ENCODE measurements at regions not wholly inside any gene's neighbourhood (a gene's known extent, or its start where the extent isn't known, plus 50 kb on each side); places are given as distances from the start of the nearest gene placed in this dataset.

GRCh38 chr3:193011958-193012357 lies 94.3 kb upstream of the MB21D2 start:
- Histone ChIP-seq H3K9me3 (ENCODE audit: control insufficient read depth, insufficient read depth, low read depth, low read length) (no peaks in the 10 kb centered on the region), H3K36me3 (ENCODE audit: control insufficient read depth in 2 of 2, insufficient read depth in 1 of 2, low read length in 2 of 2) (no peaks in the 10 kb centered on the region), H3K4me3 (ENCODE audit: low read depth, low read length) (no peak overlapping the region), H3K27ac (ENCODE audit: extremely low read depth, low read depth, low read length) (no peak overlapping the region), H3K4me1 (ENCODE audit: control insufficient read depth, insufficient read depth, low read length) (no peaks in the 10 kb centered on the region)
- ChIA-PET CTCF (interaction anchor here (0.5 to 0.7 kb wide), 2 partner anchors 199 to 625 kb away, joined by 3 to 4 read pairs; no protein-coding TSS in a partner anchor), POLR2A (no interaction called here)
- TF ChIP-seq ZNF747 (tag by site-specific recombination; IDR thresholded peaks at IDR 0.05) (no peak), ZNF76 (tag by site-specific recombination; IDR thresholded peaks at IDR 0.05; ENCODE audit: borderline replicate concordance, low read depth) (no peak), OVOL3 (tag by site-specific recombination; IDR thresholded peaks at IDR 0.05) (no peak), ZEB2 (tag by site-specific recombination; IDR thresholded peaks at IDR 0.05) (no peak)

GRCh38 chr3:193014902-193015301 lies 97.2 kb upstream of the MB21D2 start:
- no peaks in the 10 kb centered on the region for H3K4me1 ChIP-seq (ENCODE audit: control insufficient read depth, insufficient read depth, low read length)
- CTCF ChIA-PET, result interaction anchor here (0.6 to 1.0 kb wide), 3 partner anchors 27 to 111 kb away, joined by 3 to 4 read pairs (median 3); no protein-coding TSS in a partner anchor
- no peak overlapping the region for H3K4me3 ChIP-seq (ENCODE audit: low read depth, low read length)
- H3K9me3 ChIP-seq (ENCODE audit: control insufficient read depth, insufficient read depth, low read depth, low read length), result no peaks in the 10 kb centered on the region
- TF ChIP-seq TRIM28 (IDR thresholded peaks at IDR 0.05; ENCODE audit: borderline replicate concordance, low read length), result no peak
- H3K27ac ChIP-seq (ENCODE audit: extremely low read depth, low read depth, low read length), result no peak overlapping the region
- POLR2A ChIA-PET, result no interaction called here
- H3K36me3 ChIP-seq (ENCODE audit: control insufficient read depth in 2 of 2, insufficient read depth in 1 of 2, low read length in 2 of 2), result no peaks in the 10 kb centered on the region

- H3K36me3 ChIP-seq (ENCODE audit: control insufficient read depth in 2 of 2, insufficient read depth in 1 of 2, low read length in 2 of 2), result no peaks in the 10 kb centered on the region
- TF ChIP-seq ZIC2 (tag by site-specific recombination; IDR thresholded peaks at IDR 0.05), result 0 out of 2 replicates have a peak, but pooled peaks have one; percentile 12
- TF ChIP-seq HOXD13 (CRISPR knock-in tag; IDR thresholded peaks at IDR 0.05; ENCODE audit: borderline replicate concordance), result no peak
- H3K9me3 ChIP-seq (ENCODE audit: control insufficient read depth, insufficient read depth, low read depth, low read length), result no peaks in the 10 kb centered on the region
- H3K27ac ChIP-seq (ENCODE audit: extremely low read depth, low read depth, low read length), result no peak overlapping the region
- no peak overlapping the region for H3K4me3 ChIP-seq (ENCODE audit: low read depth, low read length)
- POLR2A ChIA-PET, result no interaction called here
- CTCF ChIA-PET, result interaction anchor here (0.9 to 1.0 kb wide), 2 partner anchors 9 to 12 kb away, joined by 3 to 4 read pairs; no protein-coding TSS in a partner anchor
- H3K4me1 ChIP-seq (ENCODE audit: control insufficient read depth, insufficient read depth, low read length), result no peaks in the 10 kb centered on the region
Observed at GRCh38 chr3:193016437-193016901, 98.8 kb upstream of the MB21D2 start.

- Histone ChIP-seq H3K4me1 (ENCODE audit: control insufficient read depth, insufficient read depth, low read length) (no peaks in the 10 kb centered on the region), H3K27ac (ENCODE audit: extremely low read depth, low read depth, low read length) (no peak overlapping the region), H3K4me3 (ENCODE audit: low read depth, low read length) (no peak overlapping the region), H3K9me3 (ENCODE audit: control insufficient read depth, insufficient read depth, low read depth, low read length) (no peaks in the 10 kb centered on the region), H3K36me3 (ENCODE audit: control insufficient read depth in 2 of 2, insufficient read depth in 1 of 2, low read length in 2 of 2) (no peaks in the 10 kb centered on the region)
- CTCF ChIA-PET, result no interaction called here
- POLR2A ChIA-PET, result no interaction called here
- TF ChIP-seq ZNF148 (tag by site-specific recombination; IDR thresholded peaks at IDR 0.05; ENCODE audit: borderline replicate concordance), result no peak
- no peak for TF ChIP-seq ZNF629 (tag by site-specific recombination; IDR thresholded peaks at IDR 0.05)
Observed at GRCh38 chr3:193021506-193022010, 103.9 kb upstream of the MB21D2 start.

- Histone ChIP-seq H3K9me3 (ENCODE audit: control insufficient read depth, insufficient read depth, low read depth, low read length) (no peaks in the 10 kb centered on the region), H3K36me3 (ENCODE audit: control insufficient read depth in 2 of 2, insufficient read depth in 1 of 2, low read length in 2 of 2) (no peaks in the 10 kb centered on the region), H3K4me3 (ENCODE audit: low read depth, low read length) (no peak overlapping the region), H3K27ac (ENCODE audit: extremely low read depth, low read depth, low read length) (no peak overlapping the region), H3K4me1 (ENCODE audit: control insufficient read depth, insufficient read depth, low read length) (no peaks in the 10 kb centered on the region)
- ChIA-PET CTCF (no interaction called here), POLR2A (no interaction called here)
- TF ChIP-seq ZNF530 (tag by site-specific recombination; IDR thresholded peaks at IDR 0.05; ENCODE audit: low read depth), result no peak
- no peak for TF ChIP-seq ZNF558 (tag by site-specific recombination; IDR thresholded peaks at IDR 0.05)
- no peak for TF ChIP-seq ZNF785 (tag by site-specific recombination; IDR thresholded peaks at IDR 0.05)
- TF ChIP-seq ZNF24 (tag by site-specific recombination; IDR thresholded peaks at IDR 0.05), result no peak
- no peak for TF ChIP-seq ZNF621 (tag by site-specific recombination; IDR thresholded peaks at IDR 0.05)
- no peak for TF ChIP-seq ZBTB11 (tag by site-specific recombination; conservative IDR thresholded peaks at IDR 0.05; ENCODE audit: low read depth)
- no peak for TF ChIP-seq ZNF239 (tag by site-specific recombination; IDR thresholded peaks at IDR 0.05)
- no peak for TF ChIP-seq ZSCAN18 (tag by site-specific recombination; IDR thresholded peaks at IDR 0.05)
- no peak for TF ChIP-seq ZNF501 (tag by site-specific recombination; IDR thresholded peaks at IDR 0.05)
- TF ChIP-seq ZNF660 (tag by site-specific recombination; IDR thresholded peaks at IDR 0.05), result no peak
Observed at GRCh38 chr3:193023218-193023617, 105.6 kb upstream of the MB21D2 start.
